HFFc6 (cell line): ENCODE measurements at regions not wholly inside any gene's neighbourhood (a gene's known extent, or its start where the extent isn't known, plus 50 kb on each side); places are given as distances from the start of the nearest gene placed in this dataset.

Source experiments
- DNase-seq: peaks from one replicate; pipeline ENCODE4 v3.0.0-alpha.2; 2018
- H3K27ac Mint-ChIP-seq: 2 replicates; pipeline ENCODE4 v1.8.0; 2020; ENCODE audit warnings: mild to moderate bottlenecking, mixed read lengths
- H3K27me3 Mint-ChIP-seq: 2 replicates; pipeline ENCODE4 v1.8.0; 2021; ENCODE audit warnings: mild to moderate bottlenecking, moderate library complexity, mixed read lengths; ENCODE audit not compliant: insufficient read depth
- H3K36me3 Mint-ChIP-seq: 2 replicates; pipeline ENCODE4 v1.8.0; 2021; ENCODE audit warnings: low read depth, mixed read lengths
- H3K4me1 Mint-ChIP-seq: 2 replicates; pipeline ENCODE4 v1.8.0; 2020; ENCODE audit warnings: low read depth, mixed read lengths
- H3K4me3 Mint-ChIP-seq: 2 replicates; pipeline ENCODE4 v1.8.0; 2020; ENCODE audit warnings: mild to moderate bottlenecking, moderate library complexity, mixed read lengths
- H3K9me3 Mint-ChIP-seq: 2 replicates; pipeline ENCODE4 v1.8.0; 2020; ENCODE audit warnings: mild to moderate bottlenecking, mixed read lengths
- TF ChIP-seq, protein P1 (sequence below): fragments of 200-600 bp; sonication (generic); IDR thresholded peaks from 2 replicates; pipeline ENCODE4 v1.5.0; 2021; ENCODE audit warnings: antibody characterized with exemption, mild to moderate bottlenecking

DNA sequence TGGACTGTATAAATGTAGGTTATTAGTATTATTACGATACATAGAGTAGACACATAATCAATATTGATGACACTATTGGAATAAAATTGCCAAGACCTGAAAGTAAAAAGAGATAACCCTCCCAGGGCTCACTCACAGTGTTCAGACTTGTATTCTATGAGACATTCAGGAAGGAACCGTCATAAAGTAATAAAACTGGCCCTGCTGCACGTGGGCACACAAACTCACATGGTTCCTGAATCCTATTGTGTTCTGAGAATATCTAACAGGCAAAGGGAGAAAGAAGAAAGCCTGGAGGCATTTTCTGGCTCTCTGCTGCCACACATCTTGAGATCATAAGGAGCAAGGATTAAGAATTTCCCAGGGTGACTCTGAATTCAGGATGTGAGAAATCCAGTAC lies 575.9 kb downstream of the HS3ST4 start:
- no peak overlapping the region for H3K4me3 Mint-ChIP-seq
- H3K9me3 Mint-ChIP-seq = peaks cover 32% of the 10 kb centered on the region
- no peaks in the 10 kb centered on the region for H3K4me1 Mint-ChIP-seq
- H3K36me3 Mint-ChIP-seq = no peaks in the 10 kb centered on the region
- H3K27me3 Mint-ChIP-seq = no peaks in the 10 kb centered on the region
- no peak for DNase-seq
- H3K27ac Mint-ChIP-seq = no peak overlapping the region
- TF ChIP-seq, protein P1, sequence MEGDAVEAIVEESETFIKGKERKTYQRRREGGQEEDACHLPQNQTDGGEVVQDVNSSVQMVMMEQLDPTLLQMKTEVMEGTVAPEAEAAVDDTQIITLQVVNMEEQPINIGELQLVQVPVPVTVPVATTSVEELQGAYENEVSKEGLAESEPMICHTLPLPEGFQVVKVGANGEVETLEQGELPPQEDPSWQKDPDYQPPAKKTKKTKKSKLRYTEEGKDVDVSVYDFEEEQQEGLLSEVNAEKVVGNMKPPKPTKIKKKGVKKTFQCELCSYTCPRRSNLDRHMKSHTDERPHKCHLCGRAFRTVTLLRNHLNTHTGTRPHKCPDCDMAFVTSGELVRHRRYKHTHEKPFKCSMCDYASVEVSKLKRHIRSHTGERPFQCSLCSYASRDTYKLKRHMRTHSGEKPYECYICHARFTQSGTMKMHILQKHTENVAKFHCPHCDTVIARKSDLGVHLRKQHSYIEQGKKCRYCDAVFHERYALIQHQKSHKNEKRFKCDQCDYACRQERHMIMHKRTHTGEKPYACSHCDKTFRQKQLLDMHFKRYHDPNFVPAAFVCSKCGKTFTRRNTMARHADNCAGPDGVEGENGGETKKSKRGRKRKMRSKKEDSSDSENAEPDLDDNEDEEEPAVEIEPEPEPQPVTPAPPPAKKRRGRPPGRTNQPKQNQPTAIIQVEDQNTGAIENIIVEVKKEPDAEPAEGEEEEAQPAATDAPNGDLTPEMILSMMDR = no peak

DNA sequence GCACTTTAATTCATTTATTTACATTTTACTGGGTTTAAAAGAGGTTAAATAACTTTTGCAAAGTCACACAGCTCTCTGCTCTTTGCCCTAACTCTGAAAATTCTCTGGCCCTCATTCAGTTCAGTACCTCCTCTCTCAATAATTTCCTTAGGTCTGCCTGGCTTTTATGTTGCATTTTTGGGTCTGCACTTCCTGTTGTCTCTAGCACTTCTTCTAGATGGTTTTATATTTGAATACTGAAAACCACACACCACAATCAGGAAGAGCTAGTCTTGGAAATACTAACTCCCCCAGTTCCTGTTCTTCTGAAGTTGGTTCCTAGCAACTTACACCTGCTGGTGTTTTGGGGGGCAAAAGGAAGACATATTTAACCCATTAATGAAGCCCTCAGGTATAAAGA lies 577.9 kb downstream of the HS3ST4 start:
- no peak for DNase-seq
- Mint-ChIP-seq H3K36me3 (no peaks in the 10 kb centered on the region), H3K27ac (no peak overlapping the region), H3K9me3 (peaks cover 23% of the 10 kb centered on the region), H3K27me3 (no peaks in the 10 kb centered on the region), H3K4me1 (no peaks in the 10 kb centered on the region), H3K4me3 (no peak overlapping the region)
- TF ChIP-seq, protein P1 = no peak

DNA sequence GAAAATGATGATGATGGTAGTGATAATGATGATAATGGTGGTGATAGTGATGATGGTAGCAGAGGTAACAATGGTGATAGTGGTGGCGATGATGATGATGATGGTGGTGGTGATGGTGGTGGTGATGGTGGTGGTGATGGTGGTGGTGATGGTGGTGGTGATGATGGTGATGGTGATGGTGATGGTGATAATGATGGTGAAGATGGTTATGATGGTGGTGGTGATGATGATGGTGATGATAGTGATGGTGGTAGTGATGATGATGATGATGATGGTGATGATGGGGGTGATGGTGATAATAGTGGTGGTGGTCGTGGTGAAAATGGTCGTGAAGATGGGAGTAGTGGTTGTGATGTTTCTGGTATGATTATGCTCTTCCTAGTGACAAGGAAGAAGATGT lies 581.8 kb downstream of the HS3ST4 start:
- no peaks in the 10 kb centered on the region for H3K36me3 Mint-ChIP-seq

GRCh38 chr16:26275021-26275590 lies 583.3 kb downstream of the HS3ST4 start:
- H3K36me3 Mint-ChIP-seq = no peaks in the 10 kb centered on the region
- H3K4me1 Mint-ChIP-seq = no peaks in the 10 kb centered on the region
- DNase-seq = no peak
- no peaks in the 10 kb centered on the region for H3K27me3 Mint-ChIP-seq
- peaks cover 31% of the 10 kb centered on the region for H3K9me3 Mint-ChIP-seq
- H3K4me3 Mint-ChIP-seq = no peak overlapping the region
- TF ChIP-seq, protein P1 = no peak
- no peak overlapping the region for H3K27ac Mint-ChIP-seq

More for the DNA sequence above, 581.8 kb downstream of the HS3ST4 start:
- DNase-seq = no peak
- no peak overlapping the region for H3K4me3 Mint-ChIP-seq
- no peaks in the 10 kb centered on the region for H3K27me3 Mint-ChIP-seq
- H3K4me1 Mint-ChIP-seq = no peaks in the 10 kb centered on the region
- H3K9me3 Mint-ChIP-seq = peaks cover 24% of the 10 kb centered on the region
- H3K27ac Mint-ChIP-seq = no peak overlapping the region
- TF ChIP-seq, protein P1 = no peak

DNA sequence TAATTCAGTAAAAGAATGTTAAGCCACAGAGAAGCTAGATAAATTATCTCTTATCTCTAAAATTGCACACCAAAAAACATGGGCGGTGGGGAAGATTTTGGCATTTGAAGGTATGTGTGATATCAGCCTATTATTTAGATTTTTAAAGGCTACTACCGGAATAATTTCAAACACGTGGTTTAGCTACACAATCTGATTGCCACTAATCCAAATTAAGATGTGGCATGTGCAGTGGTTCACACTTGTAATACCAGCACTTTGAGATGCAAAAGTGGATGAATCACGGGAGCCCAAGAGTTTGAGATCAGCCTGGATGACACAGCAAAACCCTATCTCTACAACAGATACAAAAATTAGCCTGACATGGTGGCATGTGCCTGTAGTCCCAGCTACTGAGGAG lies 584.5 kb downstream of the HS3ST4 start:
- Mint-ChIP-seq H3K27ac (no peak overlapping the region), H3K4me3 (no peak overlapping the region), H3K9me3 (peaks cover 39% of the 10 kb centered on the region), H3K27me3 (no peaks in the 10 kb centered on the region), H3K4me1 (no peaks in the 10 kb centered on the region), H3K36me3 (no peaks in the 10 kb centered on the region)
- TF ChIP-seq, protein P1 = no peak
- no peak for DNase-seq
